GM19025 (cell line): ENCODE measurements at regions not wholly inside any gene's neighbourhood (a gene's known extent, or its start where the extent isn't known, plus 50 kb on each side); places are given as distances from the start of the nearest gene placed in this dataset.
A peak's percentile ranks its signal among the peaks of the same experiment; 100 is the strongest.
"Not testable (repeated sequence)": the region's sequence is repeated elsewhere in the genome, so short reads cannot be mapped to it uniquely, and the experiment has no call there.

Experiments used
- ATAC-seq: cut with Tn5 transposase; IDR thresholded peaks from one replicate; pipeline ENCODE4 v1.9.1; 2021; ENCODE audit warnings: mild to moderate bottlenecking, low read depth, moderate library complexity; ENCODE audit not compliant: unreplicated experiment

DNA sequence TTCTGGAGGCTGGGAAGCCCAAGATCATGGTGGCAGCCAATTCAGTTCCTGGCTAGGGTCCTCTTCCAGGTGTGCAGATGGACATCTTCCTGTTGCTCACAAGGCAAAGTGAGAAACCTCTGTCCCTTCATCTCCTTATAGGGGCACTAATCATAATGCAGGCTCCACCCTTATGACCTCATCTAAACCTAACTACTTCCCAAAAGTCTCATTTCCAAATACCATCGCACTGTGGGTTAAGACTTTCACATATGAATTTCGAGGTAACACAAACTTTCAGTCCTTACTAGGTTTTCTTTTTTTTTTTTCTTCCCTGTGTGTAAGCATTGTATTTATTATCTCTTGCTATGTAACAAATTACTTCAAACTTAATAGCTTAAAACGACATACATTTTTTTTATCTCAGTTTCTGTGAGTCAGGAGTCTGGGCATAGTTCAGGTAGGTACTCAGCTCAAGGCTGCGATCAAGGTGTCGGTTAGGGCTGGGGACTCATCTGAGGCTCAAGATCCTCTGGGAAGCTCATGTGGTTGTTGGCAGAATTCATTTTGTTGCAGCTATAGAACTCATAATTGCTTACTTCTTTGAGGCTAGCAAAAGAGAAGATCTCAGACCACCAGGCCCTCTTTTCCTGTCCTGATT, 204.7 kb upstream of the STK26 start:
- no peak for ATAC-seq

GRCh38 chrX:131821945-131822622, 201.0 kb upstream of the STK26 start:
- ATAC-seq, result no peak

DNA sequence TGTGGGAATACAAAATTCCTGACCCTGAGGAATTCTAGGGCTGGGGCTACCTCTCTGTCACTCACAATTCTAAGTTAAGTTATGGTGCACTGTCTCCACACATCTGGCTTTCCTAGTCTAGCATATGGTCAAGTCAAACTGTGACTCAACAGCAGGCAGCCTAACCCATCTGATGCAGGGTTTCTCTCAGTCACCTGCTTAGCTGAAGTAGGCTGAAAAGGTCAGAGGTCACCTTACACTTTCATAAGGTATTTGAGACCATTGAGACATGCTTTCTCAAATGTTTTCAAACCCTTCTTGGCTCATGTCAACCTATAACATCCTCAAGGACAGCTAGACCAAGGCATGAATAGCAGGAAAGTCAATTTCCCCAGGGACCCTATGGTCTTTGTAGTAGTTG, 196.5 kb upstream of the STK26 start:
- ATAC-seq, result no peak

GRCh38 chrX:131827935-131828334, 195.2 kb upstream of the STK26 start:
- peak; percentile 42 for ATAC-seq

- ATAC-seq, result no peak
Measured at GRCh38 chrX:131828482-131828881, 194.6 kb upstream of the STK26 start.

DNA sequence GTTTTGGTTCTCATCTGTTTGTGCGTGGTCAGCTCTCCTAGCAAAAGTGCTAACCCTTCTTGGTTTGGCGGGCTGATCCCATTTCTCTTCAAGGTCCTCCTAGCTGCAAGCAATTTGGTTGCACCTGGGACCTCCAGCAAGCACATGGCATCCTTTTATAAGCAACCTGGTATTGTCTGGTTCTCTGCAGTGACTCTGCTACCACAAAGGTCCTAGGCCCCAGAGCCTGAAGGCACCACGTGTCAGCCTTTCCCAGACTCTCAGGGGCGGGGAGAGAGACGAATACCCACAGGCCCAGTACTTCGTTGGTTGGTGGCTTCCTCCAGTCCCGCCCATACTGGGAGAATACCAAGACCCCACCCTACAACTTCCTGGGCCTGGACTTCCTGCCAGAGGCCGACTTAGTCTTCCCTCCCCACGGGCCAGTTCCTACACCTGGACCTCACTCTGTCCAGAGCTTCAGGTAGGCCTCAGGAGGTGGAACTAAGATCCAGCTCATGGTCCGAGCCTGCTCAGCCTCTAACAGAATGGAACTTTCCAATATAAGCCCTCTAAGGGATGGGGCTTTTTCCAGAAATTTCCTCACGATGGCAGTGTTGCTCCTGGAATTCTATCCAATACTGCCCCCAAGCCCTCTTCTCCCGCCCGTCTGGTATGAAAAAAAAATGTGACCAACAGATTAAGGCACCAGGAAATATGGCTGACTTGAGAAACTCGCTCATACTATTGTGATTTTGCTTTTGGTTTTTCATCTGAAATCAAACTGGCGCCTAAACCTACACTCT, 192.5 kb upstream of the STK26 start:
- ATAC-seq, result peak; percentile 57

GRCh38 chrX:131831185-131831520, 191.9 kb upstream of the STK26 start:
- no peak for ATAC-seq

- ATAC-seq, result no peak
Measured at GRCh38 chrX:131836161-131836560, 186.9 kb upstream of the STK26 start.

- no peak for ATAC-seq
Measured at GRCh38 chrX:131837325-131837724, 185.8 kb upstream of the STK26 start.

DNA sequence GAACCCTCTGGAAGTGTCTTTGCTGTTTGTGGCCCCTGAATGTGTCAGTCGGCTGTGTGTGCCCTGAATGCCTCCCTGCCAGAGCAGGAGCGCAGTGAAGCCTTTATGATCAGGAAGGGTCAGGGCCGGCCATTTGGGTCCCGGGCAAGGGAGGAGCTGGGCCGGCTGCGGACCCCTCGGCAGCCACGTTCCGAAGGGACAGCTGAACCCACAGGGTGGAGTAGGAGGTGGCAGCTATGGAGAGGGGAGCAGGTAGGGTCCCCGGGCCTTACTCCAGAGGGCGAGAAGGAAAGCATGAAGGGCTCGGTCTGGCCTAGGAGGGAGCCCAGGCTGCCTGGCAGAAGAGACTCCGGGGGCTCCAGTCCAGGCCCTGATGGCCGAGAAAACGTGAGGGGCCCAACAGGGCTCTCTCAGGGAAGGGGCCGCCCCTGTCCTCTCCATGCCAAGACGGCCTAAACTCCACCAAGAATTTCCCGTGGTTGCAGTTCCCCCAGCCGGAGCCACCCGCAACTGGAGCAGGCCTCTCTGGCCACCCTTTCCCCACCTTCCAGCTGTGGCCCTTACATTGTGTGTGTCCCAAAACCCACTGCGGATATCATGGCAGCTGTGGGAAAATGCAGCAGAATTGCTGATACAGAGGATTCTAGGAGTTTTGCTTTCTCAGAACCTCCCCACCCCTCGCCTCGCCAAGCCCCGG, 182.2 kb upstream of the STK26 start:
- ATAC-seq, result no peak

GRCh38 chrX:131841496-131842437, 181.3 kb upstream of the STK26 start:
- peak; percentile 72 for ATAC-seq

DNA sequence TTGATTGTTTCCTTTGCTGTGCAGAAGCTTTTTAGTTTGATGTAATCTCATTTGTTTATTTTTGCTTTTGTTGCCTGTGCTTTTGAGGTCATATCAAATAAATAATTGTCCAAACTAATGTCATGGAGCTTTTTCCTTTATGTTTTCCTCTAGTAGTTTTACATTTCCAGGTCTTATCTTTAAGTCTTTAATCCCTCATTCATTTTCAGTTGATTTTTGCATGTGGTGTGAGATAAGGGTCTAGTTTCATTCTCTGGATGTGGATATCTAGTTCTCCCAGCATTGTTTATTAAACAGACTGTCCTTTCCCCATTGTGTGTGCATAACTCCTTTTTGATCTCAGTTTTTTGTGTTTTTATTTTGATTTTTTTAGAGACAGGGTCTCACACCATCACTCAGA, 179.1 kb upstream of the STK26 start:
- ATAC-seq, result no peak

DNA sequence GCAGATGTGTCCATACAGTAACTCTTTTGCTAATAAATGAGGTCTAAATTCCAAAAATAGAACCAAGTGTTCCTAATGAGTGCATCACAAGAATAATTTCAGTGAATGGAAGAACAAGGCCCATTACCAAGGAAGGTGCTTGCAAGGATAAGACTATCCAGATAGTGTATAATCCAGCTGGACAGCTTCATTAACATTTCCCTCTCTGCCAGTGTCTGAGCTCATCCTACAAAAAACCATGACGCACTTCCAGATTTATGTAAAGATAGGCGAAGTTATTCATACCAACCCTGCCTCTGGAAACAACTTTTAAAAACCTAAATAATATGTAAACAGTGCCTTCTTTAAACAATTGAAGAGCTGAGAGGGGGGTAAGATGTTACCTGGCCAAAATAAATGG, 177.9 kb upstream of the STK26 start:
- ATAC-seq, result no peak

DNA sequence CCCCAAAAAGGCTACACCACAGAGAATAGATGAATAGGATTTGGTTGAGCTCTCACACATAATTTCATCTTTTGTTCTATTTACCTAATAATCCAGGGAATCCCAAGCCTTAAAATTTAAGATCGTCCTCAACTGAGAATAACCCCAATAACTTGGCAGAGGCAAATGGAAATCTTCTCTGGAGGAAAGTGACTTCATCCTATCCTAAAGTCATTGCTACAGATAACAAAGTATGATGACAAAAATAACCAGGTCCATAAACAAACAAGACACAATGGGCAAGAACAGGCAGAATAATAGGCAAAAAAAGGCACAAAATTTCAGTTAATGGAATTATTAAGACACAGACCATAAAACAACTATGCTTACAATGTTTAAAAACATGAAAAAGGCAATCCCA, 177.3 kb upstream of the STK26 start:
- no peak for ATAC-seq

DNA sequence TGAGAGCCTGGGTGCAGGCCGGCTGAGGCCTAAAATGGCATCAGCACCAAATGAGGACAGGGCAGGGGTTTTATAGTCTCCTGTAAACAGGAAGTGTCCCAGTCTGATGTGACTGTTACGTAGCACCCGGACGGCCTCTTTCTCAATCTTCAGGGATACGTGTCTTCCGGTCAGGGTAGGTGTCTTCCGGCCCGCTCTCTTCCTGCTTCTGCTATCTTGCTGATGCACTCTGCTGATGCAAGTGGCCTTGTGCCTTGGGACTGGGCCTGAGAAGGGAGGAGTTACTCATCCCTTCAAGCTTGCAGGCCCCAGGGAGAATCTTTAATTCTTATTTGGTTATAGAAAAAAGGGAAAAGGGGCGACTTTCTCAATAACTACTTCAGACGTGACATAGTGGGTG, 172.1 kb upstream of the STK26 start:
- not testable (repeated sequence) for ATAC-seq

- ATAC-seq, result no peak
Measured at GRCh38 chrX:131853440-131853839, 169.7 kb upstream of the STK26 start.

GRCh38 chrX:131854581-131854980, 168.5 kb upstream of the STK26 start:
- ATAC-seq, result no peak

DNA sequence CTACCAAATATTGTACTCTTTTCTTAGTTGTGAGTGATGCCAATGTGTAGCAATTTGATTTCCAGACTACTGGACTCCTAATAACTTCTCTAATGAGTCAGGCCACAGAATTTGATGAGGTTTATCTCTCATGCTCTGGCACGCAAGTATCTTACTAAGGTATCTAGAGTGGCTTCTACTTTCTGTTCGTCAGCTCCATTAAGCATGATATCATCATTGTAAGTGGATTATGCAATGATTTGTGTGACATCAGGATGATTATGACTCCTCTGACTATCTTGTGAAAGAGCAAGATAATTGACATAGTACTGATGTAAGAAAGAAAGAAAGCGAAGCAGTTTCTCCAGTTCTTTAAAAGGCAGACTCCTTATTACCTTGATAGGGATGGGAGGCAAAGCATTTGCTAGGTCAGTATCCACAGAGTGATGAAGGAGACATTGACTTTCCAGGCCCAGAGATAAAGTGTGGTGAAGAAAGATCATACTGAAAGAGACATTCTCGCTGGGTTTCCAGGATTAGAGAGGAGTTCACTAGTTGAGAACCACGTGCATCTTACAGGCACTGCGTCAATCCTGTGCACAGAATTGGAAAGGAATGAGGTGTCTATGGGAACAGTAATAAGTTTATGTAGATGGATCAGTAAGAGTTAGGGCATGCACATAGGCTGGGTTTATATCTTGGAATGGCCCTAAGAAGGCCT, 161.9 kb upstream of the STK26 start:
- ATAC-seq, result no peak

DNA sequence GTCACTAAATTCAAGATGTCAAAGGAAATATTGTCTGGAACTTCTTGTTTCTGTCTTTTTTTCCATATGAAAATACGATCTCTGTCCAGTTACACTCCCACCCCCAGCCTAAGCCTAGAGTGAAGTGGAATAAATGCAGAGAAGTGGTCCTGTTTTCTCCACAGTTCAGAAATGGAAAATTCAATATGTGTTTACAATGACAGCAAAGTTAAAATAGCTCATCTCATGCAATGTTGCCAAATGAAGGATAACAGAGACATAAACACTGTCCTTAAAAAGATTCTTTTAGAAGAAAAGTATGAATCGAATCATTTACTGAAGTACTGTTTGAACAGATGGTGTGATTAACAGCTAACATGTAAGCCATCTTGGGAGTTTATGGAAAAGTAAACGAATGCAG, 160.8 kb upstream of the STK26 start:
- ATAC-seq, result no peak

DNA sequence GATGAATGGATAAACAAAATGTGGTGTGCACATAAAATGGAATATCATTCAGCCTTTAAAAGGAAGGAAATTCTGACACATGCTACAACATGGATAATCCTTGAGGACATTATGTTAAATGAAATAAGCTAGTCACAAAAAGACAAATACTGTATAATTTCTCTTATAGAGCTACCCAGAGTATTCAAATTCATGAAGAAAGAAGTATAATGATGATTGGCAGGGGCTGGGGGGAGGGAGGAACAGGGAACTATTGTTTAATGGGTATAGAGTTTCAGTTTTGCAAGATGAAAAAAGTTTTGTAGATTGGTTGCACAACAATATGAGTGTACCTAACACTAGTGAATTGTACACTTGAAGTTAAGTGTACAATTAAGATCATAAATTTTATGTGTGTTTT, 153.9 kb upstream of the STK26 start:
- ATAC-seq, result no peak
